ENCODE measurements at regions not wholly inside any gene's neighbourhood (a gene's known extent, or its start where the extent isn't known, plus 50 kb on each side); places are given as distances from the start of the nearest gene placed in this dataset.

DNA sequence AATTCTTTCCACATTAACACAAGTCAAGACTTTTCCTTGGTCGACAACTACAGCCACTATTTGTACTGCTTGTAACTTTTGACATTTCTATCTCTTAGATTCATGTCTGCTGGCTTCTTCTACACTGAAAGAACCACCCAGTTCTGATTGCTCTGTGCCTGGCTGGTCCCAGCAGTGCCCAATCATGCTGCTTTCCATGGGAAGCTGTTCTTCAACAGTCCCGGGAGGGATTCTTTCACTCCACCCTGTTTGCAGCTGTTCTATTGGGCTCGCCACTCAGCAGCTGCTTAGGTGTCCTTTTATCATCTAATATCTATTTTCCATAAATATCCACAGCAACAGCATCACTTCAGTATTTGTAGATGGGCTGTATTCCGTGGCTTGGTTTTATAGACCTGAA lies 471.1 kb upstream of the SMIM21 start:
- TF ChIP-seq CTCF (IDR thresholded peaks at IDR 0.05; ENCODE audit: insufficient read depth, low read depth, low read length): no peak
- TF ChIP-seq EZH2 (IDR thresholded peaks at IDR 0.05; ENCODE audit: insufficient read depth, low read length): no peak

All from astrocyte (in vitro differentiated cells and primary cell).